Activated naive CD4-positive, alpha-beta T cell treated with anti-CD3 and anti-CD28 coated beads, Interleukin-2, amount 10 ng/mL, durations not matched to agents 7 days and 5 days (primary cell): ENCODE measurements at regions not wholly inside any gene's neighbourhood (a gene's known extent, or its start where the extent isn't known, plus 50 kb on each side); places are given as distances from the start of the nearest gene placed in this dataset.

Experiments
- CTCF ChIA-PET: fragments of 350-600 bp; sonication (Branson Sonifier 250); formaldehyde crosslinking; loops from one replicate; lab custom pipeline; 2021; ENCODE audit warnings: antibody characterized with exemption; lab: Charles Lee
- DNase-seq: peaks from one replicate; pipeline ENCODE4 v3.0.0-alpha.2; 2020
- H3K27ac Mint-ChIP-seq: one replicate; pipeline ENCODE4 v1.8.0; 2021; ENCODE audit warnings: mild to moderate bottlenecking, moderate library complexity, mixed read lengths
- H3K27me3 Mint-ChIP-seq: one replicate; pipeline ENCODE4 v1.8.0; 2021; ENCODE audit warnings: mild to moderate bottlenecking, mixed read lengths
- H3K36me3 Mint-ChIP-seq: one replicate; pipeline ENCODE4 v1.8.0; 2021; ENCODE audit warnings: mixed read lengths
- H3K4me1 Mint-ChIP-seq: one replicate; pipeline ENCODE4 v1.8.0; 2021; ENCODE audit warnings: mixed read lengths
- H3K4me3 Mint-ChIP-seq: one replicate; pipeline ENCODE4 v1.8.0; 2021; ENCODE audit warnings: mild to moderate bottlenecking, moderate library complexity, mixed read lengths
- H3K9me3 Mint-ChIP-seq: one replicate; pipeline ENCODE4 v1.8.0; 2021; ENCODE audit warnings: mixed read lengths

- CTCF ChIA-PET = interaction anchor here (1.2 kb wide), 1 partner anchor 71 kb away, joined by 3 read pairs; no protein-coding TSS in a partner anchor
- H3K36me3 Mint-ChIP-seq = no peaks in the 10 kb centered on the region
- peaks cover 19% of the 10 kb centered on the region for H3K27me3 Mint-ChIP-seq
- H3K27ac Mint-ChIP-seq = no peak overlapping the region
- peaks cover 5% of the 10 kb centered on the region for H3K4me1 Mint-ChIP-seq
- no peak for DNase-seq
- no peaks in the 10 kb centered on the region for H3K9me3 Mint-ChIP-seq
- H3K4me3 Mint-ChIP-seq = no peak overlapping the region
Measured at GRCh38 chr2:12935222-12935621, 218.5 kb downstream of the TRIB2 start.

- peaks cover 5% of the 10 kb centered on the region for H3K4me1 Mint-ChIP-seq
- peaks cover 19% of the 10 kb centered on the region for H3K27me3 Mint-ChIP-seq
- no peak overlapping the region for H3K4me3 Mint-ChIP-seq
- no peak for DNase-seq
- CTCF ChIA-PET = interaction anchor here (1.2 kb wide), 1 partner anchor 71 kb away, joined by 3 read pairs; no protein-coding TSS in a partner anchor
- no peak overlapping the region for H3K27ac Mint-ChIP-seq
- no peaks in the 10 kb centered on the region for H3K9me3 Mint-ChIP-seq
- no peaks in the 10 kb centered on the region for H3K36me3 Mint-ChIP-seq
Measured at GRCh38 chr2:12935796-12936195, 219.1 kb downstream of the TRIB2 start.

GRCh38 chr2:12941203-12941602, 224.5 kb downstream of the TRIB2 start:
- Mint-ChIP-seq H3K4me1 (no peaks in the 10 kb centered on the region), H3K9me3 (no peaks in the 10 kb centered on the region), H3K27ac (no peak overlapping the region), H3K27me3 (no peaks in the 10 kb centered on the region), H3K36me3 (no peaks in the 10 kb centered on the region), H3K4me3 (no peak overlapping the region)
- CTCF ChIA-PET = no interaction called here
- no peak for DNase-seq

GRCh38 chr2:12948231-12948960, 231.7 kb downstream of the TRIB2 start:
- no peak for DNase-seq
- Mint-ChIP-seq H3K4me1 (peaks cover 7% of the 10 kb centered on the region), H3K4me3 (no peak overlapping the region), H3K9me3 (no peaks in the 10 kb centered on the region), H3K36me3 (no peaks in the 10 kb centered on the region), H3K27me3 (peaks cover 10% of the 10 kb centered on the region), H3K27ac (no peak overlapping the region)
- CTCF ChIA-PET = interaction anchor here (1.0 to 2.3 kb wide), 3 partner anchors 17 to 59 kb away, joined by 3 to 6 read pairs (median 4); no protein-coding TSS in a partner anchor

GRCh38 chr2:12948961-12949353, 232.2 kb downstream of the TRIB2 start:
- no peak overlapping the region for H3K4me3 Mint-ChIP-seq
- no peaks in the 10 kb centered on the region for H3K9me3 Mint-ChIP-seq
- no peak overlapping the region for H3K27ac Mint-ChIP-seq
- H3K4me1 Mint-ChIP-seq = peaks cover 7% of the 10 kb centered on the region
- peaks cover 11% of the 10 kb centered on the region for H3K27me3 Mint-ChIP-seq
- H3K36me3 Mint-ChIP-seq = no peaks in the 10 kb centered on the region
- DNase-seq = no peak
- CTCF ChIA-PET = interaction anchor here (1.0 to 2.3 kb wide), 4 partner anchors 18 to 58 kb away, joined by 3 to 6 read pairs (median 4); no protein-coding TSS in a partner anchor

GRCh38 chr2:12949406-12949805, 232.7 kb downstream of the TRIB2 start:
- H3K27ac Mint-ChIP-seq = no peak overlapping the region
- no peaks in the 10 kb centered on the region for H3K36me3 Mint-ChIP-seq
- peaks cover 11% of the 10 kb centered on the region for H3K27me3 Mint-ChIP-seq
- H3K9me3 Mint-ChIP-seq = no peaks in the 10 kb centered on the region
- no peak for DNase-seq
- no peak overlapping the region for H3K4me3 Mint-ChIP-seq
- CTCF ChIA-PET = interaction anchor here (1.0 to 2.3 kb wide), 3 partner anchors 21 to 58 kb away, joined by 3 to 6 read pairs (median 4); no protein-coding TSS in a partner anchor
- peaks cover 7% of the 10 kb centered on the region for H3K4me1 Mint-ChIP-seq

GRCh38 chr2:12950174-12950573, 233.4 kb downstream of the TRIB2 start:
- Mint-ChIP-seq H3K36me3 (no peaks in the 10 kb centered on the region), H3K4me3 (no peak overlapping the region), H3K9me3 (no peaks in the 10 kb centered on the region), H3K4me1 (peaks cover 7% of the 10 kb centered on the region), H3K27me3 (peaks cover 11% of the 10 kb centered on the region), H3K27ac (no peak overlapping the region)
- CTCF ChIA-PET = interaction anchor here (1.2 to 2.3 kb wide), 3 partner anchors 19 to 29 kb away, joined by 3 to 6 read pairs (median 5); no protein-coding TSS in a partner anchor
- DNase-seq = no peak

- Mint-ChIP-seq H3K4me1 (peaks cover 7% of the 10 kb centered on the region), H3K36me3 (no peaks in the 10 kb centered on the region), H3K27ac (no peak overlapping the region), H3K9me3 (no peaks in the 10 kb centered on the region), H3K4me3 (no peak overlapping the region), H3K27me3 (peaks cover 11% of the 10 kb centered on the region)
- DNase-seq = no peak
- CTCF ChIA-PET = interaction anchor here (1.3 to 2.3 kb wide), 2 partner anchors 19 to 20 kb away, joined by 5 to 6 read pairs; no protein-coding TSS in a partner anchor
Measured at GRCh38 chr2:12950957-12951656, 234.4 kb downstream of the TRIB2 start.

- Mint-ChIP-seq H3K4me3 (no peak overlapping the region), H3K27ac (no peak overlapping the region), H3K27me3 (peaks cover 13% of the 10 kb centered on the region), H3K36me3 (no peaks in the 10 kb centered on the region), H3K9me3 (no peaks in the 10 kb centered on the region), H3K4me1 (peaks cover 7% of the 10 kb centered on the region)
- DNase-seq = no peak
- CTCF ChIA-PET = no interaction called here
Measured at GRCh38 chr2:12951657-12951973, 234.9 kb downstream of the TRIB2 start.

GRCh38 chr2:12953596-12953995, 236.9 kb downstream of the TRIB2 start:
- peaks cover 21% of the 10 kb centered on the region for H3K27me3 Mint-ChIP-seq
- no peaks in the 10 kb centered on the region for H3K36me3 Mint-ChIP-seq
- CTCF ChIA-PET = interaction anchor here (1.0 kb wide), 1 partner anchor 53 kb away, joined by 4 read pairs; no protein-coding TSS in a partner anchor
- H3K4me1 Mint-ChIP-seq = peaks cover 7% of the 10 kb centered on the region
- H3K9me3 Mint-ChIP-seq = no peaks in the 10 kb centered on the region
- H3K4me3 Mint-ChIP-seq = no peak overlapping the region
- H3K27ac Mint-ChIP-seq = no peak overlapping the region
- DNase-seq = no peak

GRCh38 chr2:12955864-12956263, 239.1 kb downstream of the TRIB2 start:
- CTCF ChIA-PET = interaction anchor here (1.5 kb wide), 1 partner anchor 51 kb away, joined by 3 read pairs; no protein-coding TSS in a partner anchor
- Mint-ChIP-seq H3K4me1 (peaks cover 4% of the 10 kb centered on the region), H3K27me3 (peaks cover 29% of the 10 kb centered on the region), H3K27ac (no peak overlapping the region), H3K36me3 (no peaks in the 10 kb centered on the region), H3K4me3 (no peak overlapping the region), H3K9me3 (peaks cover 2% of the 10 kb centered on the region)
- DNase-seq = no peak

- Mint-ChIP-seq H3K36me3 (no peaks in the 10 kb centered on the region), H3K4me3 (no peak overlapping the region), H3K27ac (no peak overlapping the region), H3K4me1 (peaks cover under 1% of the 10 kb centered on the region), H3K9me3 (peaks cover 3% of the 10 kb centered on the region), H3K27me3 (peaks cover 29% of the 10 kb centered on the region)
- no peak for DNase-seq
- CTCF ChIA-PET = no interaction called here
Measured at GRCh38 chr2:12957251-12957650, 240.5 kb downstream of the TRIB2 start.

GRCh38 chr2:12959935-12960334, 243.2 kb downstream of the TRIB2 start:
- Mint-ChIP-seq H3K36me3 (peaks cover 8% of the 10 kb centered on the region), H3K27ac (no peak overlapping the region), H3K27me3 (peaks cover 17% of the 10 kb centered on the region), H3K9me3 (peaks cover 3% of the 10 kb centered on the region), H3K4me1 (peaks cover 12% of the 10 kb centered on the region), H3K4me3 (no peak overlapping the region)
- CTCF ChIA-PET = no interaction called here
- DNase-seq = no peak

GRCh38 chr2:12960671-12961070, 243.9 kb downstream of the TRIB2 start:
- CTCF ChIA-PET = no interaction called here
- H3K36me3 Mint-ChIP-seq = peaks cover 8% of the 10 kb centered on the region
- peaks cover 17% of the 10 kb centered on the region for H3K27me3 Mint-ChIP-seq

More at GRCh38 chr2:12960671-12961070, 243.9 kb downstream of the TRIB2 start:
- peaks cover 3% of the 10 kb centered on the region for H3K9me3 Mint-ChIP-seq
- peaks cover 20% of the 10 kb centered on the region for H3K4me1 Mint-ChIP-seq
- no peak for DNase-seq
- H3K4me3 Mint-ChIP-seq = no peak overlapping the region
- no peak overlapping the region for H3K27ac Mint-ChIP-seq
